ENCODE measurements at regions not wholly inside any gene's neighbourhood (a gene's known extent, or its start where the extent isn't known, plus 50 kb on each side); places are given as distances from the start of the nearest gene placed in this dataset.

- no peak for TF ChIP-seq CTCF (IDR thresholded peaks at IDR 0.05)
- Histone ChIP-seq H3K27me3 (ENCODE audit: control insufficient read depth in 1 of 2, insufficient read depth in 2 of 2, low read length in 2 of 2) (no peaks in the 10 kb centered on the region), H3K36me3 (ENCODE audit: insufficient read depth, low read length) (no peaks in the 10 kb centered on the region), H3K27ac (ENCODE audit: low read depth in 1 of 2, low read length in 2 of 2) (no peak overlapping the region), H3K4me1 (ENCODE audit: insufficient read depth, low read length) (no peaks in the 10 kb centered on the region), H3K9me3 (ENCODE audit: control insufficient read depth in 1 of 2, insufficient read depth in 1 of 2, low read length in 2 of 2) (no peaks in the 10 kb centered on the region), H3K4me3 (ENCODE audit: low read length) (no peak overlapping the region)
- Mint-ChIP-seq H3K36me3 (ENCODE audit: low read depth) (no peaks in the 10 kb centered on the region), H3K4me3 (no peak overlapping the region), H3K27me3 (no peaks in the 10 kb centered on the region), H3K4me1 (ENCODE audit: low read depth) (no peaks in the 10 kb centered on the region), H3K27ac (no peak overlapping the region), H3K9me3 (no peaks in the 10 kb centered on the region)
- intact Hi-C loops (cut with DNase I, micrococcal nuclease) = no loop called here
- DNase-seq (no peak), ATAC-seq (ENCODE audit: poor library complexity) (no peak)
- CTCF ChIA-PET = no interaction called here
- POLR2A ChIA-PET = no interaction called here
Observed at GRCh38 chrX:5718651-5719050, 510.0 kb downstream of the NLGN4X start.

GRCh38 chrX:5716666-5717065 lies 512.0 kb downstream of the NLGN4X start:
- TF ChIP-seq CTCF (IDR thresholded peaks at IDR 0.05) = no peak
- Histone ChIP-seq H3K9me3 (ENCODE audit: control insufficient read depth in 1 of 2, insufficient read depth in 1 of 2, low read length in 2 of 2) (no peaks in the 10 kb centered on the region), H3K4me1 (ENCODE audit: insufficient read depth, low read length) (no peaks in the 10 kb centered on the region), H3K36me3 (ENCODE audit: insufficient read depth, low read length) (no peaks in the 10 kb centered on the region), H3K27me3 (ENCODE audit: control insufficient read depth in 1 of 2, insufficient read depth in 2 of 2, low read length in 2 of 2) (no peaks in the 10 kb centered on the region), H3K4me3 (ENCODE audit: low read length) (no peak overlapping the region), H3K27ac (ENCODE audit: low read depth in 1 of 2, low read length in 2 of 2) (no peak overlapping the region)
- Mint-ChIP-seq H3K4me1 (ENCODE audit: low read depth) (no peaks in the 10 kb centered on the region), H3K9me3 (no peaks in the 10 kb centered on the region), H3K36me3 (ENCODE audit: low read depth) (no peaks in the 10 kb centered on the region), H3K27me3 (no peaks in the 10 kb centered on the region), H3K4me3 (no peak overlapping the region), H3K27ac (no peak overlapping the region)
- intact Hi-C loops (cut with DNase I, micrococcal nuclease) = no loop called here
- ChIA-PET POLR2A (no interaction called here), CTCF (no interaction called here)
- no peak for ATAC-seq (ENCODE audit: poor library complexity)
- DNase-seq = no peak

GRCh38 chrX:5708251-5708650 lies 520.4 kb downstream of the NLGN4X start:
- DNase-seq = no peak
- no peaks in the 10 kb centered on the region for H3K27me3 ChIP-seq (ENCODE audit: control insufficient read depth in 1 of 2, insufficient read depth in 2 of 2, low read length in 2 of 2)
- H3K4me3 ChIP-seq (ENCODE audit: low read length) = no peak overlapping the region
- no peak for ATAC-seq (ENCODE audit: poor library complexity)
- ChIA-PET POLR2A (no interaction called here), CTCF (no interaction called here)
- no peaks in the 10 kb centered on the region for H3K4me1 Mint-ChIP-seq (ENCODE audit: low read depth)
- no peaks in the 10 kb centered on the region for H3K36me3 Mint-ChIP-seq (ENCODE audit: low read depth)
- TF ChIP-seq CTCF (IDR thresholded peaks at IDR 0.05) = no peak
- H3K27ac ChIP-seq (ENCODE audit: low read depth in 1 of 2, low read length in 2 of 2) = no peak overlapping the region
- no peak overlapping the region for H3K27ac Mint-ChIP-seq
- no peaks in the 10 kb centered on the region for H3K4me1 ChIP-seq (ENCODE audit: insufficient read depth, low read length)
- no peak overlapping the region for H3K4me3 Mint-ChIP-seq
- H3K9me3 ChIP-seq (ENCODE audit: control insufficient read depth in 1 of 2, insufficient read depth in 1 of 2, low read length in 2 of 2) = peaks cover 0 to 6% of the 10 kb centered on the region in 2 experiments
- intact Hi-C loops (cut with DNase I, micrococcal nuclease) = no loop called here
- H3K9me3 Mint-ChIP-seq = no peaks in the 10 kb centered on the region
- no peaks in the 10 kb centered on the region for H3K27me3 Mint-ChIP-seq
- H3K36me3 ChIP-seq (ENCODE audit: insufficient read depth, low read length) = no peaks in the 10 kb centered on the region

Data from CD4-positive, alpha-beta T cell (primary cell).